Endothelial cell (in vitro differentiated cells): ENCODE measurements at regions not wholly inside any gene's neighbourhood (a gene's known extent, or its start where the extent isn't known, plus 50 kb on each side); places are given as distances from the start of the nearest gene placed in this dataset.

ENCODE experiments used
- DNase-seq: peaks from one replicate; pipeline ENCODE4 v3.0.0; 2021; ENCODE audit warnings: low spot score
- H3K27ac Mint-ChIP-seq: one replicate; pipeline ENCODE4 v1.8.0; 2021; ENCODE audit warnings: mixed read lengths, inconsistent platforms; ENCODE audit not compliant: unreplicated experiment
- H3K27me3 Mint-ChIP-seq: one replicate; pipeline ENCODE4 v1.8.0; 2021; ENCODE audit warnings: mild to moderate bottlenecking, moderate library complexity, mixed read lengths, inconsistent platforms; ENCODE audit not compliant: unreplicated experiment
- H3K36me3 Mint-ChIP-seq: one replicate; pipeline ENCODE4 v1.8.0; 2021; ENCODE audit warnings: mild to moderate bottlenecking, low read depth, mixed read lengths, inconsistent platforms; ENCODE audit not compliant: unreplicated experiment
- H3K4me1 Mint-ChIP-seq: one replicate; pipeline ENCODE4 v1.8.0; 2021; ENCODE audit warnings: mild to moderate bottlenecking, mixed read lengths, inconsistent platforms; ENCODE audit not compliant: unreplicated experiment
- H3K4me3 Mint-ChIP-seq: one replicate; pipeline ENCODE4 v1.8.0; 2021; ENCODE audit warnings: mild to moderate bottlenecking, mixed read lengths, inconsistent platforms; ENCODE audit not compliant: unreplicated experiment
- H3K9me3 Mint-ChIP-seq: one replicate; pipeline ENCODE4 v1.8.0; 2021; ENCODE audit warnings: mixed read lengths, inconsistent platforms; ENCODE audit not compliant: unreplicated experiment
- TF ChIP-seq, protein P1 (sequence below): fragments of 200-600 bp; sonication (generic); IDR thresholded peaks from one replicate; pipeline ENCODE4 v1.5.0; 2021; ENCODE audit warnings: antibody characterized with exemption; ENCODE audit not compliant: unreplicated experiment

DNA sequence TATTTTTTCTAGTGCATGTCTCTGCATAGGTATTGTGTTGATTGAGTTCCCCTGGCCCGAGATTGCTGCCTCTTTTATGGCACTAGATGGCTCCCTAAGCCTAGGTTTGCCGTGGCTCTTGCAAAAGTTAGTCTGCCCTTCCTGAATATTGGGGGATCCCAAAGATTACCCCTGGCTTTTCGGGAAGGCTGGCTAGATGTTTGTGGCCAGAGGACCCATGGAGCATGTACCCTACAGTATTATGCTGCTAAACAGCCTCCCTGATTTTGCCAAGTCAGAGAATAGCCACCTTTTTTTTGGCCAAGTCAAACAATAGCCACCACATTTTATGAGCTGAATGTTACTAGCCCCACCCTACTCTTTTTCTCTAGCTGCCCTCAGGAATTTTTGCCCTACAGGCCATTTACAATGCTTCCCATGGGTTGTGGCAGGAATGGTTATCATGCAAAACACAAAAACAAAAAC, 343.2 kb downstream of the OLFM3 start:
- TF ChIP-seq, protein P1, sequence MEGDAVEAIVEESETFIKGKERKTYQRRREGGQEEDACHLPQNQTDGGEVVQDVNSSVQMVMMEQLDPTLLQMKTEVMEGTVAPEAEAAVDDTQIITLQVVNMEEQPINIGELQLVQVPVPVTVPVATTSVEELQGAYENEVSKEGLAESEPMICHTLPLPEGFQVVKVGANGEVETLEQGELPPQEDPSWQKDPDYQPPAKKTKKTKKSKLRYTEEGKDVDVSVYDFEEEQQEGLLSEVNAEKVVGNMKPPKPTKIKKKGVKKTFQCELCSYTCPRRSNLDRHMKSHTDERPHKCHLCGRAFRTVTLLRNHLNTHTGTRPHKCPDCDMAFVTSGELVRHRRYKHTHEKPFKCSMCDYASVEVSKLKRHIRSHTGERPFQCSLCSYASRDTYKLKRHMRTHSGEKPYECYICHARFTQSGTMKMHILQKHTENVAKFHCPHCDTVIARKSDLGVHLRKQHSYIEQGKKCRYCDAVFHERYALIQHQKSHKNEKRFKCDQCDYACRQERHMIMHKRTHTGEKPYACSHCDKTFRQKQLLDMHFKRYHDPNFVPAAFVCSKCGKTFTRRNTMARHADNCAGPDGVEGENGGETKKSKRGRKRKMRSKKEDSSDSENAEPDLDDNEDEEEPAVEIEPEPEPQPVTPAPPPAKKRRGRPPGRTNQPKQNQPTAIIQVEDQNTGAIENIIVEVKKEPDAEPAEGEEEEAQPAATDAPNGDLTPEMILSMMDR, result no peak
- DNase-seq, result peak; percentile 22
- H3K4me1 Mint-ChIP-seq, result no peaks in the 10 kb centered on the region
- no peak overlapping the region for H3K4me3 Mint-ChIP-seq
- no peaks in the 10 kb centered on the region for H3K36me3 Mint-ChIP-seq
- peaks cover 7% of the 10 kb centered on the region for H3K27me3 Mint-ChIP-seq
- H3K27ac Mint-ChIP-seq, result no peak overlapping the region
- no peaks in the 10 kb centered on the region for H3K9me3 Mint-ChIP-seq

DNA sequence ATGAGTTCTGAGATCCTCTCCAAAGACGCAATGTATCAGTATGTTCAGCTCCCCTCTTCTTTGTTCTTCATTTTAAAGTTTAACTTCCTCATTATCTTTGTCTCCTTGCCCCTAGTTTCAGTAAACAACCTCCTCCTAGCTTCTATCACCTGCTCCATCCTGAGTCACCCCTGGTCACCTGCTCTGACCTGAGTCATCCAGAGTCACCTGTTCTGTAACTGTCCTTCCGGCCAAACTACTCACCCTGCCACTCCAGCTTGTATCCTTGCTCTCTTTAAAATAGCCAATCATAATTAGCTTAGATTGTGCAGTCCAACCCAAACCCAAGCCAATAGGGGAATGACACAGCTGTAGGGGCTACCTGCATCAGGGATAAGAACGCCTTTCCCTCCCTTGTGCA, 332.0 kb downstream of the OLFM3 start:
- Mint-ChIP-seq H3K4me3 (no peak overlapping the region), H3K36me3 (peaks cover 6% of the 10 kb centered on the region), H3K9me3 (no peaks in the 10 kb centered on the region), H3K27ac (no peak overlapping the region), H3K4me1 (no peaks in the 10 kb centered on the region), H3K27me3 (no peaks in the 10 kb centered on the region)
- TF ChIP-seq, protein P1, result no peak
- DNase-seq, result no peak

DNA sequence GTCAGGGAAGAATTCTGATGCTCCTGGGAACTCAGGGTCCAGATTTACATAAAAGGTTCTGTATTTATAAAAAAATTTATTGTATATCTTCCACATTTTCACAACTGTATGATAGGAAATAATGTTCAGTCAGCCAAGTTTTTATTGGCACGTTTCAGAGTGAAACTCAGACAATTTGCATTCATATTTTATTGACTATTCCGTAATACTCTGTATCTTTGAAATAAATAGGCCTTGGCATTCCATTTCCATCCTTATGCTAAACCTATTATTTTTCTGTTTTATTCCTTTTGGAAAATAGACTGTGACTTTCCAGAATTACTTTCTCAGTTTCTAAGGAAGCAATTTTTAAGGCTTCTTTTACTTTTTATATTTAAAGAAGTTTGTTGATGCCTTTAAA, 329.0 kb downstream of the OLFM3 start:
- H3K4me3 Mint-ChIP-seq, result no peak overlapping the region
- no peaks in the 10 kb centered on the region for H3K4me1 Mint-ChIP-seq
- DNase-seq, result no peak
- no peak overlapping the region for H3K27ac Mint-ChIP-seq
- TF ChIP-seq, protein P1, result no peak
- no peaks in the 10 kb centered on the region for H3K27me3 Mint-ChIP-seq
- H3K36me3 Mint-ChIP-seq, result peaks cover 6% of the 10 kb centered on the region
- H3K9me3 Mint-ChIP-seq, result no peaks in the 10 kb centered on the region

DNA sequence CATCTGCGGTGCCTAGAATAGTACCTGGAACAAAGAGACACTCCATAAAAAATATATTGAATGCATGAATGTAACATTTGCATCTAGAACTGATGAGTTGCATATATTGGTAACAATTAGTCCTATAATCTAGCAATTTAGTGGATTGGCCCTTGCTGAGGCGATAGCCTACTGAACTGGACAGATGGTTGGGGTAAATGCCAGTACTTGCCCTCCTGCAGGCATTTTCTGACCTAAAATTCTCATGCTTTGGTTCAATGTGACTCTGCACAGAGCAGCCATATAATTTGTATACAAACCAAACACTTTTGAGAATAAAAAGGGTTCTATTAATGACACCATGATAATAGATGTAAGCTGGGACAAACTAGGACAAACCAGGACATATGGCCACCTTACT, 313.6 kb downstream of the OLFM3 start:
- Mint-ChIP-seq H3K4me3 (no peak overlapping the region), H3K27me3 (no peaks in the 10 kb centered on the region), H3K27ac (no peak overlapping the region), H3K9me3 (no peaks in the 10 kb centered on the region), H3K36me3 (no peaks in the 10 kb centered on the region), H3K4me1 (no peaks in the 10 kb centered on the region)
- TF ChIP-seq, protein P1, result no peak
- DNase-seq, result no peak

DNA sequence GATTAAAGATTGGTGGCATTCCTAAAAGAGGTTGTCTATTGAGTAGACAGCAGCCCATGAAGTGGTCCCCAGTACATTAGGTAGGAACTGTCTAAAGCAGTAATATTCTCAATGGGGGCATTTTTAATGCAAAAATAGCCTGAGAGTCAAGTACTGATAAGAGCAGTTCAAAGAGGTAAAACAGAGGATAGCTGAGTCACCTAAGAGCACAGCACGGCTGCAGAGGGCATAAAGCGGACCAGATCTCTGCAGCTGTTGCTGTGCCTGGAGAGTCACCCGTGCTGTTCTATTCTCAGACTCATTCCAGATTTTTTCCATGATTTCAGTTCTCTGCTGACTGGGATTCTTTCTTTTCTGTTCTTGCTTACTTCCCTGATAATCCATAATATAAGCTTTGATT, 313.2 kb downstream of the OLFM3 start:
- no peaks in the 10 kb centered on the region for H3K36me3 Mint-ChIP-seq
- H3K27ac Mint-ChIP-seq, result no peak overlapping the region
- no peaks in the 10 kb centered on the region for H3K27me3 Mint-ChIP-seq
- no peaks in the 10 kb centered on the region for H3K4me1 Mint-ChIP-seq
- H3K9me3 Mint-ChIP-seq, result no peaks in the 10 kb centered on the region
- no peak for DNase-seq
- H3K4me3 Mint-ChIP-seq, result no peak overlapping the region
- TF ChIP-seq, protein P1, result no peak
